ENCODE measurements at regions not wholly inside any gene's neighbourhood (a gene's known extent, or its start where the extent isn't known, plus 50 kb on each side); places are given as distances from the start of the nearest gene placed in this dataset.

DNA sequence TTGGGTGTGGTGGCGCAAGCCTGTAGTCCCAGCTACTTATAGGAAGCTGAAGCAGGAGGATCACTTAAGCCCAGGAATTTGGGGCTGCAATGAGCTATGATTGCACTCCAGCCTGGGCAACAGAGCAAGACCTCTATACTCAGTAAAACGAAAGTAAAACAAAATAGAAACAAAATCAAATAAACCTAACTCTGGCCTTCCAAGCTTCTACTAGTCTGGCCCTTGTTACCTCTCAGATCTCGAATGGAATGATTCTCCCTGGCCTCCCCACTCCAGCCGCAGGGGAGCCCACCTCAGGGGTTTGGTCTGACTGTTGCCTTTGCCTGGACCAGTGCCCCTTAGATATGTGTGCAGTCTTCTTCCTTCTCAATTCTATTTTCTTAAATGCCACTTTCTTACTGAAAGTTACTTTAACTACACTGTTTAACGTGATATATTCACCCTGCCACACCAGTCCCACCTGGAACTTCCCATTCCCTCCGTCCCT, 160.0 kb upstream of the GCFC2 start:
- TF ChIP-seq, protein P1, sequence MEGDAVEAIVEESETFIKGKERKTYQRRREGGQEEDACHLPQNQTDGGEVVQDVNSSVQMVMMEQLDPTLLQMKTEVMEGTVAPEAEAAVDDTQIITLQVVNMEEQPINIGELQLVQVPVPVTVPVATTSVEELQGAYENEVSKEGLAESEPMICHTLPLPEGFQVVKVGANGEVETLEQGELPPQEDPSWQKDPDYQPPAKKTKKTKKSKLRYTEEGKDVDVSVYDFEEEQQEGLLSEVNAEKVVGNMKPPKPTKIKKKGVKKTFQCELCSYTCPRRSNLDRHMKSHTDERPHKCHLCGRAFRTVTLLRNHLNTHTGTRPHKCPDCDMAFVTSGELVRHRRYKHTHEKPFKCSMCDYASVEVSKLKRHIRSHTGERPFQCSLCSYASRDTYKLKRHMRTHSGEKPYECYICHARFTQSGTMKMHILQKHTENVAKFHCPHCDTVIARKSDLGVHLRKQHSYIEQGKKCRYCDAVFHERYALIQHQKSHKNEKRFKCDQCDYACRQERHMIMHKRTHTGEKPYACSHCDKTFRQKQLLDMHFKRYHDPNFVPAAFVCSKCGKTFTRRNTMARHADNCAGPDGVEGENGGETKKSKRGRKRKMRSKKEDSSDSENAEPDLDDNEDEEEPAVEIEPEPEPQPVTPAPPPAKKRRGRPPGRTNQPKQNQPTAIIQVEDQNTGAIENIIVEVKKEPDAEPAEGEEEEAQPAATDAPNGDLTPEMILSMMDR (IDR thresholded peaks at IDR 0.05; ENCODE audit: insufficient read depth, low read length, poor library complexity, severe bottlenecking) = no peak
- no peak for TF ChIP-seq EZH2phosphoT487 (conservative IDR thresholded peaks at IDR 0.05; ENCODE audit: low read length)
